GM23338 (cell line): ENCODE measurements at regions not wholly inside any gene's neighbourhood (a gene's known extent, or its start where the extent isn't known, plus 50 kb on each side); places are given as distances from the start of the nearest gene placed in this dataset.

Experiments used
- CTCF ChIP-seq, 2 experiments: fragments of 200-600 bp in 1 of 2; sonication (generic) in 1 of 2; conservative IDR thresholded peaks; 2 replicates each; pipeline versions ENCODE4 v1.5.1 to v1.6.1; 2016 to 2017; ENCODE audit warnings: antibody characterized with exemption in 2 of 2, low read depth in 2 of 2, mild to moderate bottlenecking in 2 of 2, moderate library complexity in 1 of 2
- EZH2 ChIP-seq: fragments of 200-600 bp; sonication (generic); IDR thresholded peaks from one replicate; pipeline ENCODE4 v1.8.0; 2017; ENCODE audit warnings: antibody characterized with exemption, mild to moderate bottlenecking, low read depth; ENCODE audit not compliant: unreplicated experiment
- JUNB ChIP-seq: IDR thresholded peaks from one replicate; pipeline ENCODE4 v1.6.1; 2016; ENCODE audit warnings: antibody characterized with exemption; ENCODE audit not compliant: unreplicated experiment
- POLR2AphosphoS5 ChIP-seq: IDR thresholded peaks from 2 replicates; pipeline ENCODE4 v1.6.1; 2016; ENCODE audit warnings: antibody characterized with exemption, low read depth
- STAT1 ChIP-seq: IDR thresholded peaks from one replicate; pipeline ENCODE4 v1.6.1; 2016; ENCODE audit warnings: antibody characterized with exemption; ENCODE audit not compliant: unreplicated experiment
- TF ChIP-seq, protein P1 (sequence below): IDR thresholded peaks from one replicate; pipeline ENCODE4 v1.6.1; 2018; ENCODE audit warnings: antibody characterized with exemption; ENCODE audit not compliant: unreplicated experiment

DNA sequence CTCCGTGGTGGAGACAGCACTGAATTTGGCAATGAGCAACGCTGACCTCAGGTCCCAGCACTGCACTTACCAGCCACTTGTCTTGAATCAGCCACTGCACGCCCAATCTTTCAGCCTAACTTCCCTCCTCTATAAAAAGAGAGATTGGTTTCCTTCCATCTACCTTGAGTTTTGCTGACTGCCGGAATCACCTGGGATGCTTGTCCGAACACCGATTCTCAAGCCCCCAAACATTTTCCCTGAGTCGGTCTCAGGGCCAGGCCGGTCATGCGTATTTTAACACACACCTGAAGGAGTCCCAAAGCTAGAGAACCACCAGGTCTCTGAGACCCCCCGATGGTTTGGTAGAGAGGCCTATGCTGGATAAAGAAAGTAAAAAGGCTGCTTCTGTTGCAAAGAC is 131.5 kb downstream of the SPATA19 start:
- TF ChIP-seq CTCF (conservative IDR thresholded peaks at IDR 0.05; ENCODE audit: low read depth in 2 of 2) (no peak), JUNB (no peak), EZH2 (no peak), POLR2AphosphoS5 (no peak), STAT1 (no peak)
- TF ChIP-seq, protein P1, sequence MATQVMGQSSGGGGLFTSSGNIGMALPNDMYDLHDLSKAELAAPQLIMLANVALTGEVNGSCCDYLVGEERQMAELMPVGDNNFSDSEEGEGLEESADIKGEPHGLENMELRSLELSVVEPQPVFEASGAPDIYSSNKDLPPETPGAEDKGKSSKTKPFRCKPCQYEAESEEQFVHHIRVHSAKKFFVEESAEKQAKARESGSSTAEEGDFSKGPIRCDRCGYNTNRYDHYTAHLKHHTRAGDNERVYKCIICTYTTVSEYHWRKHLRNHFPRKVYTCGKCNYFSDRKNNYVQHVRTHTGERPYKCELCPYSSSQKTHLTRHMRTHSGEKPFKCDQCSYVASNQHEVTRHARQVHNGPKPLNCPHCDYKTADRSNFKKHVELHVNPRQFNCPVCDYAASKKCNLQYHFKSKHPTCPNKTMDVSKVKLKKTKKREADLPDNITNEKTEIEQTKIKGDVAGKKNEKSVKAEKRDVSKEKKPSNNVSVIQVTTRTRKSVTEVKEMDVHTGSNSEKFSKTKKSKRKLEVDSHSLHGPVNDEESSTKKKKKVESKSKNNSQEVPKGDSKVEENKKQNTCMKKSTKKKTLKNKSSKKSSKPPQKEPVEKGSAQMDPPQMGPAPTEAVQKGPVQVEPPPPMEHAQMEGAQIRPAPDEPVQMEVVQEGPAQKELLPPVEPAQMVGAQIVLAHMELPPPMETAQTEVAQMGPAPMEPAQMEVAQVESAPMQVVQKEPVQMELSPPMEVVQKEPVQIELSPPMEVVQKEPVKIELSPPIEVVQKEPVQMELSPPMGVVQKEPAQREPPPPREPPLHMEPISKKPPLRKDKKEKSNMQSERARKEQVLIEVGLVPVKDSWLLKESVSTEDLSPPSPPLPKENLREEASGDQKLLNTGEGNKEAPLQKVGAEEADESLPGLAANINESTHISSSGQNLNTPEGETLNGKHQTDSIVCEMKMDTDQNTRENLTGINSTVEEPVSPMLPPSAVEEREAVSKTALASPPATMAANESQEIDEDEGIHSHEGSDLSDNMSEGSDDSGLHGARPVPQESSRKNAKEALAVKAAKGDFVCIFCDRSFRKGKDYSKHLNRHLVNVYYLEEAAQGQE: no peak
